K562 (cell line): ENCODE measurements at regions not wholly inside any gene's neighbourhood (a gene's known extent, or its start where the extent isn't known, plus 50 kb on each side); places are given as distances from the start of the nearest gene placed in this dataset.

ENCODE experiments used
- COPS2 ChIP-seq: fragments of 450-650 bp; conservative IDR thresholded peaks from 2 replicates; pipeline ENCODE4 v1.6.1; 2016; ENCODE audit warnings: mild to moderate bottlenecking, moderate library complexity
- ETV1 ChIP-seq: fragments of 450-650 bp; conservative IDR thresholded peaks from 2 replicates; pipeline ENCODE4 v1.6.1; 2016; ENCODE audit warnings: missing genetic modification characterization, control low read depth, low read depth, missing compliant biosample characterization
- FOXK2 ChIP-seq, 2 experiments: fragments of 450-650 bp; IDR thresholded peaks in 1 of 2; conservative IDR thresholded peaks in 1 of 2; 2 replicates each; pipeline ENCODE4 v1.6.1; 2016; ENCODE audit warnings: low read depth in 2 of 2, mild to moderate bottlenecking in 1 of 2
- KAT2B ChIP-seq: IDR thresholded peaks from one replicate; pipeline ENCODE4 v1.6.1; 2012; ENCODE audit warnings: low read depth, mild to moderate bottlenecking, control low read depth, inconsistent platforms, low read length, moderate library complexity
- NFE2L1 ChIP-seq: fragments of 450-650 bp; IDR thresholded peaks from 2 replicates; pipeline ENCODE4 v1.6.1; 2016; ENCODE audit warnings: missing genetic modification characterization, low read depth, mild to moderate bottlenecking, missing compliant biosample characterization, moderate library complexity, borderline replicate concordance
- NFIX ChIP-seq: fragments of 250-450 bp; sonication (Bioruptor Pico); IDR thresholded peaks from 2 replicates; pipeline ENCODE4 v1.4.0; 2020; ENCODE audit warnings: low read depth, mild to moderate bottlenecking, moderate library complexity
- SRF ChIP-seq, 2 experiments: fragments of 250-450, 450-650 bp in 1 of 2; sonication (Bioruptor Pico) in 1 of 2; sonication (generic) in 1 of 2; formaldehyde crosslinking; IDR thresholded peaks; 2 replicates each; pipeline versions ENCODE4 v1.5.0 to v1.5.1; 2020 to 2022; ENCODE audit warnings: mild to moderate bottlenecking in 1 of 2, missing genetic modification reagents in 1 of 2
- TFAM ChIP-seq: fragments of 250-450 bp; sonication (Bioruptor Pico); conservative IDR thresholded peaks from 2 replicates; pipeline ENCODE4 v1.5.0; 2021; ENCODE audit warnings: mild to moderate bottlenecking, moderate library complexity
- THRAP3 ChIP-seq: fragments of 450-650 bp; IDR thresholded peaks from 2 replicates; pipeline ENCODE4 v1.6.1; 2016; ENCODE audit warnings: mild to moderate bottlenecking, inconsistent platforms, borderline replicate concordance
- ZBTB17 ChIP-seq: fragments of 450-650 bp; formaldehyde crosslinking; IDR thresholded peaks from 2 replicates; pipeline ENCODE4 v1.4.0; 2020; ENCODE audit warnings: mild to moderate bottlenecking
- ZNF436 ChIP-seq: fragments of 250-450, 450-650 bp; sonication (Bioruptor Pico); formaldehyde crosslinking; IDR thresholded peaks from 2 replicates; pipeline ENCODE4 v1.7.0; 2020; ENCODE audit warnings: mild to moderate bottlenecking
- ZNF717 ChIP-seq: fragments of 250-450 bp; sonication (Bioruptor Pico); IDR thresholded peaks from 2 replicates; pipeline ENCODE4 v1.5.0; 2021
- TF ChIP-seq, protein P1 (sequence below): fragments of 250-450 bp; sonication (Bioruptor Pico); IDR thresholded peaks from 2 replicates; pipeline ENCODE4 v1.8.0; 2021; ENCODE audit warnings: moderate library complexity, mild to moderate bottlenecking, inconsistent platforms
- TF ChIP-seq, protein P2 (sequence below), 2 experiments: fragments of 250-450 bp in 1 of 2; fragments of 450-650 bp in 1 of 2; sonication (Bioruptor Pico) in 1 of 2; IDR thresholded peaks; 2 replicates each; pipeline versions ENCODE4 v1.6.1 to v1.8.0; 2016 to 2021; ENCODE audit warnings: mild to moderate bottlenecking in 2 of 2, moderate library complexity in 2 of 2, missing compliant biosample characterization in 1 of 2, missing genetic modification characterization in 1 of 2
- TF ChIP-seq, protein P3 (sequence below): fragments of 250-450 bp; sonication (Bioruptor Pico); IDR thresholded peaks from 2 replicates; pipeline ENCODE4 v1.8.0; 2021; ENCODE audit warnings: mild to moderate bottlenecking, moderate library complexity
- TF ChIP-seq, protein P4 (sequence below): sonication (generic); IDR thresholded peaks from 2 replicates; pipeline ENCODE4 v1.6.1; 2016

DNA sequence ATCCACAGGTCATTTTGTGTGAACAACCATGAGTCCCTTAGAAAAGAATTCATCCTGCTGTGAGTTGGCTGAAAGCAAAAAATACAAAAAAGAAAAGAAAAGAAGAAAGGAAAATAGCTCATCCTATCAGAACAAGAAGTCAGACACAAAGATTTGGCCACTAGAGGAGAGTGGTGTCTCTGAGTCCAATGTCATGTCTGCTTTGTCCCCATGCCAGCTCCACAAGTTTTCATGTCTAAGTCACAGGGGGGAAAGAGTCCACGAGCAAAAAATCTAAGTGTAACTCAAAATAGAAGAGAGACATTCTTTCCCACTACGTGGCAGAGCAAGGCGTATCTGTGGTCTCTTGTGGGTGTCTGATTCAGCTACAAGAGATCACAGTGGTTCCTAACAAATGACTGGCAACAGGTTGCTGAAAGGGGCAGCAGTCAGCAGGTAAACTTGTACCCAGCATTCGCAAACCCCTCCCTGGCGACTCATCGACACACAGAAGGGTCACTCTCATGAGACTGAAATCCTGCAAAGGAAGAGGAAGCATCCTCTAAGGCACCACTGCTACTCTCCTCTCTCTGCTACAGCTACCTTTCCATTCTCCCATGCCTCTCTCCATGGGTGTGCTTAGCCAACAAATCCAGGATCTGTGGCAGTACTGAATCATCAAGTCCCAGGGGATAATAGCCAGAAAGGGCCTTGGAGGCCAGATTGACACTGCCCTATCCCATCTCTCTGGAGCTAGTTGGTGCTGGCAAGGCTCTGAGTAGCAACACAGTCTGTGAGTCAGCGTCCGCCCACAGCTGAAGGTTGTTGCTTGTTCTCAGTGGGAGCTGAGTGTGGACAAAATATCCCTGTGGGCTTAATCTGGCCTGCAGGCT lies 123.0 kb upstream of the SLC39A10 start (continued):
- TF ChIP-seq ZNF717 (CRISPR knock-in tag) (no peak), ETV1 (tag) (no peak), ZBTB17 (CRISPR knock-in tag) (no peak), THRAP3 (no peak), KAT2B (no peak), TFAM (CRISPR knock-in tag) (no peak), SRF (CRISPR knock-in tag; IDR thresholded peaks at IDR 0.05) (no peak), FOXK2 (conservative IDR thresholded peaks at IDR 0.05 in 1 of 2, IDR thresholded peaks at IDR 0.05 in 1 of 2; ENCODE audit: low read depth in 2 of 2) (no peak), NFIX (no peak), ZNF436 (CRISPR knock-in tag) (no peak), COPS2 (no peak), NFE2L1 (tag) (no peak)
- TF ChIP-seq, protein P1, sequence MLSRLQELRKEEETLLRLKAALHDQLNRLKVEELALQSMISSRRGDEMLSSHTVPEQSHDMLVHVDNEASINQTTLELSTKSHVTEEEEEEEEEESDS = no peak
- TF ChIP-seq, protein P2, sequence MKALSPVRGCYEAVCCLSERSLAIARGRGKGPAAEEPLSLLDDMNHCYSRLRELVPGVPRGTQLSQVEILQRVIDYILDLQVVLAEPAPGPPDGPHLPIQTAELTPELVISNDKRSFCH (CRISPR knock-in tag; IDR thresholded peaks at IDR 0.05) = no peak
- TF ChIP-seq, protein P2 (tag; IDR thresholded peaks at IDR 0.05) = no peak
- TF ChIP-seq, protein P3, sequence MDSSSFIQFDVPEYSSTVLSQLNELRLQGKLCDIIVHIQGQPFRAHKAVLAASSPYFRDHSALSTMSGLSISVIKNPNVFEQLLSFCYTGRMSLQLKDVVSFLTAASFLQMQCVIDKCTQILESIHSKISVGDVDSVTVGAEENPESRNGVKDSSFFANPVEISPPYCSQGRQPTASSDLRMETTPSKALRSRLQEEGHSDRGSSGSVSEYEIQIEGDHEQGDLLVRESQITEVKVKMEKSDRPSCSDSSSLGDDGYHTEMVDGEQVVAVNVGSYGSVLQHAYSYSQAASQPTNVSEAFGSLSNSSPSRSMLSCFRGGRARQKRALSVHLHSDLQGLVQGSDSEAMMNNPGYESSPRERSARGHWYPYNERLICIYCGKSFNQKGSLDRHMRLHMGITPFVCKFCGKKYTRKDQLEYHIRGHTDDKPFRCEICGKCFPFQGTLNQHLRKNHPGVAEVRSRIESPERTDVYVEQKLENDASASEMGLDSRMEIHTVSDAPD (CRISPR knock-in tag) = no peak
- TF ChIP-seq, protein P4, sequence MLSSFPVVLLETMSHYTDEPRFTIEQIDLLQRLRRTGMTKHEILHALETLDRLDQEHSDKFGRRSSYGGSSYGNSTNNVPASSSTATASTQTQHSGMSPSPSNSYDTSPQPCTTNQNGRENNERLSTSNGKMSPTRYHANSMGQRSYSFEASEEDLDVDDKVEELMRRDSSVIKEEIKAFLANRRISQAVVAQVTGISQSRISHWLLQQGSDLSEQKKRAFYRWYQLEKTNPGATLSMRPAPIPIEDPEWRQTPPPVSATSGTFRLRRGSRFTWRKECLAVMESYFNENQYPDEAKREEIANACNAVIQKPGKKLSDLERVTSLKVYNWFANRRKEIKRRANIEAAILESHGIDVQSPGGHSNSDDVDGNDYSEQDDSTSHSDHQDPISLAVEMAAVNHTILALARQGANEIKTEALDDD = no peak
